HG02885 (cell line): ENCODE measurements at regions not wholly inside any gene's neighbourhood (a gene's known extent, or its start where the extent isn't known, plus 50 kb on each side); places are given as distances from the start of the nearest gene placed in this dataset.

Source experiments
- ATAC-seq: cut with Tn5 transposase; IDR thresholded peaks from one replicate; pipeline ENCODE4 v1.9.1; 2021; ENCODE audit warnings: mild to moderate bottlenecking; ENCODE audit not compliant: unreplicated experiment, poor library complexity

- ATAC-seq = no peak
Measured at GRCh38 chr7:131753620-131754222, 197.3 kb upstream of the PODXL start.

GRCh38 chr7:131747658-131748232, 191.3 kb upstream of the PODXL start:
- ATAC-seq = no peak

- ATAC-seq = no peak
Measured at GRCh38 chr7:131745390-131746248, 189.2 kb upstream of the PODXL start.

GRCh38 chr7:131741446-131741845, 185.0 kb upstream of the PODXL start:
- no peak for ATAC-seq

GRCh38 chr7:131737746-131738465, 181.5 kb upstream of the PODXL start:
- no peak for ATAC-seq

GRCh38 chr7:131735101-131735500, 178.7 kb upstream of the PODXL start:
- no peak for ATAC-seq

- ATAC-seq = no peak
Measured at GRCh38 chr7:131733604-131734003, 177.2 kb upstream of the PODXL start.

- ATAC-seq = no peak
Measured at GRCh38 chr7:131727189-131727588, 170.8 kb upstream of the PODXL start.

- no peak for ATAC-seq
Measured at GRCh38 chr7:131726686-131727085, 170.3 kb upstream of the PODXL start.

GRCh38 chr7:131726031-131726430, 169.6 kb upstream of the PODXL start:
- ATAC-seq = no peak

GRCh38 chr7:131724776-131725345, 168.4 kb upstream of the PODXL start:
- ATAC-seq = no peak

GRCh38 chr7:131723926-131724325, 167.5 kb upstream of the PODXL start:
- no peak for ATAC-seq

- no peak for ATAC-seq
Measured at GRCh38 chr7:131722371-131722770, 165.9 kb upstream of the PODXL start.

GRCh38 chr7:131721660-131722059, 165.2 kb upstream of the PODXL start:
- no peak for ATAC-seq

GRCh38 chr7:131720703-131721102, 164.3 kb upstream of the PODXL start:
- no peak for ATAC-seq

GRCh38 chr7:131717181-131717580, 160.8 kb upstream of the PODXL start:
- no peak for ATAC-seq

- no peak for ATAC-seq
Measured at GRCh38 chr7:131699323-131699722, 142.9 kb upstream of the PODXL start.

GRCh38 chr7:131692131-131692960, 135.9 kb upstream of the PODXL start:
- no peak for ATAC-seq

GRCh38 chr7:131691454-131692130, 135.2 kb upstream of the PODXL start:
- ATAC-seq = no peak
